Dendritic cell treated with granulocyte-macrophage colony-stimulating factor and Interleukin-4, amounts not matched to agents 40 ng/mL and 50 ng/mL, for 4 days (primary cell): ENCODE measurements at regions not wholly inside any gene's neighbourhood (a gene's known extent, or its start where the extent isn't known, plus 50 kb on each side); places are given as distances from the start of the nearest gene placed in this dataset.

Experiments
- H3K27ac Mint-ChIP-seq: one replicate; pipeline ENCODE4 v1.8.0; 2022; ENCODE audit warnings: mild to moderate bottlenecking, mixed read lengths
- H3K27me3 Mint-ChIP-seq: one replicate; pipeline ENCODE4 v1.8.0; 2022; ENCODE audit warnings: mild to moderate bottlenecking, mixed read lengths
- H3K36me3 Mint-ChIP-seq: one replicate; pipeline ENCODE4 v1.8.0; 2022; ENCODE audit warnings: low read depth, mixed read lengths
- H3K4me1 Mint-ChIP-seq: one replicate; pipeline ENCODE4 v1.8.0; 2022; ENCODE audit warnings: low read depth, mixed read lengths
- H3K4me3 Mint-ChIP-seq: one replicate; pipeline ENCODE4 v1.8.0; 2022; ENCODE audit warnings: mild to moderate bottlenecking, moderate library complexity, mixed read lengths
- H3K9me3 Mint-ChIP-seq: one replicate; pipeline ENCODE4 v1.8.0; 2022; ENCODE audit warnings: mixed read lengths
- intact Hi-C: fragments of 100-400 bp; cut with micrococcal nuclease; formaldehyde crosslinking; loops from one replicate; pipeline ENCODE4 v1.15.0; 2022

DNA sequence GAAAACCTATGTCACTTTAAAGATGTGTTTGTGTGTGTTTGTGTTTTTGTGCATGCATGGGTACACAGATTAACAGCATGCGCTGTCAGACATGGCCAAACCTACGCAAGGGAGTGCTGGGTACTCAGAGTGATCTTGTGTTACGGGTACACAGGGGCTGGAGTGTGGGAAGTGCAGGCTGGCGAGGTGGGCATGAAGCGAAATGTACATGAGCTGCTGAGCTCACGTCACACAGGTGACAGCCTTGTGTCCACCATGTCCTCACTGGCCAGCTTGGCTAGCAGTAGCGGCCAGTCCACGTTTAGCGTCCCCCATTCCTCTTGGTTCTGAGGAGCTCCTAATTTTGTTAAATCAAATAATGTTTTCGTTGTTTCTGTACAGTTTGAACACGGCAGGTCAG is 979.7 kb upstream of the TMEM132C start:
- Mint-ChIP-seq H3K4me3 (no peak overlapping the region), H3K27ac (no peak overlapping the region), H3K9me3 (no peaks in the 10 kb centered on the region), H3K4me1 (peaks cover 10% of the 10 kb centered on the region), H3K36me3 (no peaks in the 10 kb centered on the region), H3K27me3 (no peaks in the 10 kb centered on the region)
- intact Hi-C loops: no loop called here

DNA sequence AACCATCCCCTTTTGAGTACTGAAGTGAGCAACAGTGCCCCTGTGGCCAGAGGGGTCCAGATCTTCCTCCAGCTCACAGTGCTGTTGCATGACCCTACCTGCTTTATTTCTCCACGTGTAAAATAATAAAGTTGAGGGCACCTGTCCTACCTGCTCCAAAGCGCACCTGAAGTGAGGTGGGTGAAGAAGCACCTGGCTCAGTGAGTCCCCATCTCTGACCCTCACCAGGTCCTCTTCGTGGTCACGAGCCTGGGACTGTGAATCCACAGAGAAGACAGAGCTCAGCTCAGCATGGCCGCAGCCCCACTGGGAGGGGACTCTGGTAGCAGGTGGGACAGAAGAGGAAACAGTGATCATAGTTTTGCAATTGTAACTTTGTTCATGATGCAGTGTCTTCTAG is 976.7 kb upstream of the TMEM132C start:
- Mint-ChIP-seq H3K4me1 (no peaks in the 10 kb centered on the region), H3K9me3 (no peaks in the 10 kb centered on the region), H3K27ac (no peak overlapping the region), H3K4me3 (no peak overlapping the region), H3K27me3 (no peaks in the 10 kb centered on the region), H3K36me3 (no peaks in the 10 kb centered on the region)
- intact Hi-C loops: no loop called here

DNA sequence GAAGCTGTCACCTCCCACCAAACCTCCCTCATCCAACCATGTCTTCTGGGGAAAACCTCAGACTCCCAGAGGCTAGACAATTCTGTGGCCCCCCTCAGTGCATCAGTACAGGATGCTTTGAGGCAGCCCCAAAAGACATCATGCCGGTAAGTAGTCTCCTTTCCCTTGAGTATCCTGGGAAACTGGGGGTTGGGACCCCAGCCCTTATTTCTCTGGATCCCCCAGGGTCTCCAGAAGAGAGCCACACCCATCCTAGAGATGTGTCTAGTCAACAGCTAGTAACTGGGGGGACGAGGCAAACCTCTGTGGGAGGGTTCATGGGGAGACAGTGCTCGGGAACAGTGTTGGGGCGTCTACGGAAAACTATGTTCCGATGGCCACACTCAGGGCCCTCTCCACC is 974.2 kb upstream of the TMEM132C start:
- H3K4me1 Mint-ChIP-seq: no peaks in the 10 kb centered on the region
- no peaks in the 10 kb centered on the region for H3K27me3 Mint-ChIP-seq
- no peak overlapping the region for H3K4me3 Mint-ChIP-seq
- H3K27ac Mint-ChIP-seq: no peak overlapping the region
- H3K36me3 Mint-ChIP-seq: no peaks in the 10 kb centered on the region
- intact Hi-C loops: loop anchor here (1.0 kb wide), 1 partner anchor 184 kb away; no protein-coding TSS in a partner anchor
- no peaks in the 10 kb centered on the region for H3K9me3 Mint-ChIP-seq

DNA sequence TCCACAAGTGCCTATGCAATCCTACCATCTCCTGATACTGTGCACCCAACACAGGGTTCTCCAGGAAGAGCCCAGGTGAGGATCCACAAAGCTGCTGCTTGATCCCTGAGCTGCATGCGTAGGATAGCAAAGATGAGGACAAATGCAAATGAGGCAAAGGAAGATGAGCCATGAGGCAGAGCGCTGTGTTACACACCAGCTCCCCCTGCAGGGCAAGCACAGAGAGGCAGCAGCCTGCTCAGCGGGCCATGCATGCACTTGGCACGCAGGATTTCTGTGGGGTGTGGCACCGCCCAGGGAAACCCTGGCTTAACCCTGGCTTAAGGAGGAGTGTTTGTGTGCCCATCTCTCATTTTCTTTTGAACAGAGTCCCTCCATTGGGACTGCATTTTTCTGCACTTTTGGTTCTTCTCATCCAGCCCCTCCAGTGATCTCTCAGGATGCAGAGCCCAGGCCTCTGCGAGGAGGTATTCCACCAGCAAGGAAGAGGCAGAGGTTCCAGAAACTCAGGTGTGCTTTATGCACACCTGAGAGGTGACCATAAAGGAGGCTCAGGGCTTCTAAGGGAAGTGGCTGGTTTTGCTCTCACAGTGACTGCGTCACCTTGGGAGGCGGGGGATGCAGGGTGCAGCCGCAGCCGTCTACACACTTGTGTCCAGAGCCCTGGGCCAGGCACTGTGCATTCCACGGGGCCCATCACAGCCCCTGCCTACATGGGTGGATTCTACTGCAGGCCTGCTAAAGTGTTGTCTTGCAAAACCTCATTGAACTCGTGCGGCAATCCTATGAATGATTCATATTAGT is 973.3 kb upstream of the TMEM132C start:
- no peaks in the 10 kb centered on the region for H3K9me3 Mint-ChIP-seq
- no peaks in the 10 kb centered on the region for H3K27me3 Mint-ChIP-seq
- H3K4me3 Mint-ChIP-seq: no peak overlapping the region
- H3K27ac Mint-ChIP-seq: no peak overlapping the region
- H3K36me3 Mint-ChIP-seq: no peaks in the 10 kb centered on the region
- intact Hi-C loops: loop anchor here (1.0 kb wide), 1 partner anchor 185 kb away; no protein-coding TSS in a partner anchor
- no peaks in the 10 kb centered on the region for H3K4me1 Mint-ChIP-seq

DNA sequence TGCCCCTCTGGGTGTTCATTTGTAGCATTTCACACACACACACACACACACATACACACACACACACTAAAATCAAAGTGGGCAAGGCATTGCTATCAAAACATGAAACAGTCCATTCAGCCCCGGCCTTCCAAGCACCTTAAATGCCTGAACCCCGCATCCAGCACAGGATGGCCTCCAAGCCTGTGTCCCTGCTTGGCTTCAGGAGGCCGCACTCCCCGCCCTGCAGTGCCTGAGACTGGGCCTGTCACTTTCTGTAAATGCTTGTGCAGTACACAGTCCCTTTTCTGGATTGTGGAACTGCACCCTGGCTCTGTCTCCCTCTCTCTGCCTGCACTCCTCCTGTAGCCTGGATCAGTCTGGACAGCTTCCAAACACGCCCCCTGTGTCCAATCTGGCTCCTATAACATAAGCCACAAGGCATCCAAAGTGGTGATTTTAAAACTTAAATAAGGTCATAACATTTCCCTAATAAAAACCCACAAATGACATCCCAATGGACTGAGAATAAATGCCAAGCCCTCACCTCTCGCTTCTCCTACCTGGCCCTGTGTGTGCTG is 972.2 kb upstream of the TMEM132C start:
- Mint-ChIP-seq H3K9me3 (no peaks in the 10 kb centered on the region), H3K4me1 (no peaks in the 10 kb centered on the region), H3K27ac (no peak overlapping the region), H3K4me3 (no peak overlapping the region), H3K36me3 (no peaks in the 10 kb centered on the region), H3K27me3 (no peaks in the 10 kb centered on the region)
- intact Hi-C loops: no loop called here

DNA sequence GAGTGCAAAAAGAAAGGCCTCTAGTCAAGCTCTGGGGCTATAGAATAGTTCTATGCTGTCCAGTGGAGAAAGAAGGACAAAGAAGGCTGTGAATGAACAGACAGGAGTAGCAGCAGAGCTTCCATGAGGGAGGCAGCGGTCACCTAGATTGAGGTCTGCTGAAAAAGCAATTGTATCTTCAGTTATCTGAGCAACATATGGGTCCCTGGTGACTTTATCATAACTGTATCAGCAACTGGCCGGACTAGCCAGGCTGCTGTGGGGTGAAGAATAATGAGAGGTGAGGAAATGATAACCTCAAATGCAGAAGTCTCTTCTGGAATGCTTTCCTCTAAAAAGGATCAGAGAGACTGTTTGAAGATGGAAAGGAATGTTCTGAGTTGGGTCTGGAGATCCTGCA is 971.3 kb upstream of the TMEM132C start:
- Mint-ChIP-seq H3K4me1 (no peaks in the 10 kb centered on the region), H3K27ac (no peak overlapping the region)
- intact Hi-C loops: no loop called here

DNA sequence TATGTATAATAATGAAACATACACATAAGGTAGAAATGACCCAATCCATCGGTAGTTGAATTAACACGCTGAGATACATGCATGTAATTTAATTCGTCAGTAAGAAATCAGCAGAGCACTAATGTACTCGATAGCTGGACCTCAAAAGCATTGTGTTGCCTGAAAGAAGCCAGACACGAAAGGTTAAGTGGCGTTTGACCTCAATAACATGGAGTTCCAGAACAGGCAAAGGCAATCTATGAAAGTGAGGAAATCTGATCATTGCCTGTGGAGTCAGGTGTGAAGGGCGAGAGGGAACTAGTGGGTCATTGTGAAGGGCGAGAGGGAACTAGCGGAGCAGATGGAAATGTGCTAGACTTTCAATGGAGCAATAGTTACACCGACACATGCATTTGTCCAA is 970.4 kb upstream of the TMEM132C start:
- Mint-ChIP-seq H3K36me3 (no peaks in the 10 kb centered on the region), H3K4me3 (no peak overlapping the region), H3K4me1 (no peaks in the 10 kb centered on the region), H3K27ac (no peak overlapping the region), H3K27me3 (no peaks in the 10 kb centered on the region), H3K9me3 (no peaks in the 10 kb centered on the region)
- intact Hi-C loops: no loop called here

More for the DNA sequence above, 971.3 kb upstream of the TMEM132C start:
- no peaks in the 10 kb centered on the region for H3K27me3 Mint-ChIP-seq
- H3K36me3 Mint-ChIP-seq: no peaks in the 10 kb centered on the region
- H3K9me3 Mint-ChIP-seq: no peaks in the 10 kb centered on the region
- H3K4me3 Mint-ChIP-seq: no peak overlapping the region

DNA sequence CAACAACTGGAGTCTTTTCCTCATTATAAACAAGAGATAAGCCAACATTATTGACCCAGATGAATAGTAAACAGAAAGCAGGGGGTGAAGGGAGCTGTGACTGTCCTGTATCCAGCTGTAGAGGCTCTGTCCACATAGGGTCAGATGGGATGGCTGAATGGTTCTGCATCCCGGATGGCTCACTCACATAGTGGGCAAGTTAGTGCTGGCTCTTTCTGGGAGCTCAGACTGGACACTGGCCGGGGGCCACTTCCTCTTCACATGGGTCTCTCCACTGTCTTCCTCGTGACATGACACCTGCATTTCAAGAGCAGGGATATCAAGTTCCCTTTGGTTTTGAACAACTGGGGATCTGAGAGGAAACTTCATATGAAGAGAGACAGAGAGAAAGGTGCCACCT is 969.6 kb upstream of the TMEM132C start:
- Mint-ChIP-seq H3K27ac (no peak overlapping the region), H3K27me3 (no peaks in the 10 kb centered on the region), H3K36me3 (no peaks in the 10 kb centered on the region), H3K4me3 (no peak overlapping the region), H3K4me1 (no peaks in the 10 kb centered on the region), H3K9me3 (no peaks in the 10 kb centered on the region)
- intact Hi-C loops: no loop called here

DNA sequence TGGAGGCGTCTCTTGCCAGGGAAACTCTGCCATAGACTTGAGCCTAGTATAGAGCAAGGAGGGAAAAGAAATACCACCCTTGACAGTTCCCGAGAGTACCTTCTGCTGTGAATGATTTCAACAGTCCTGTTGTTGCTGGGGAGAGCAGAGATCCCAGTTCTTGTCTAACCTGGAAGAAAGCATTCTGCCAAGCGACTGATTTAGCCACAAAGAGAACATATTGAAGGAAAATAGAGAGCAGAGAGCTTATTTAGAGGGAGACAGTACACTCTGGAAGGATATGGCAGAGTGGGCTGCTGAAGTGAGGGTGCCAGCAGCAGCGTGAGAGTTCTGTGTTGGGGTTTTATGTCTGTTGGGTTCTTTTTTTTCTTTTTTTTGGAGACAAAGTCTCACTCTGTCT is 966.9 kb upstream of the TMEM132C start:
- H3K4me3 Mint-ChIP-seq: no peak overlapping the region
- H3K27ac Mint-ChIP-seq: no peak overlapping the region
- no peaks in the 10 kb centered on the region for H3K27me3 Mint-ChIP-seq
- intact Hi-C loops: no loop called here
- no peaks in the 10 kb centered on the region for H3K4me1 Mint-ChIP-seq
- no peaks in the 10 kb centered on the region for H3K36me3 Mint-ChIP-seq
- no peaks in the 10 kb centered on the region for H3K9me3 Mint-ChIP-seq

DNA sequence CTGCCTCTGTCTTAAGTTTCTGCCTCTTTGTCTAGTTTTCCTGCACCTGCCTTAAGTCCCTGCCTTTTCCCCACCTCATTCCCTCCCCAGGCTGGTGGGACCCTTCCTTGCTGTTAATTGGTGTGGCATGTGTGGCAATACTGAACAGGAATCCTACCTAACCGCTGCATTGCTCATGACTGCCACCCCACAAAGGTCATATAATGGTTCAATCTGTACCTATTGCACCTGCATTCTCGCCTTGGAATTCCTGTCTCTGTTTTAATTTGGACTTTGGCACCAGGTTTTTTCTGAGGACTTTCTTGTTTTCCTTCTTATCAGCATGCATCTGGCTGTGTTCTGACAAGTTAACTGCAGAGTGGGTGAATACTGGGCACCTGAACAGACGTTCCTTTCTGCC is 966.2 kb upstream of the TMEM132C start:
- Mint-ChIP-seq H3K27ac (no peak overlapping the region), H3K9me3 (no peaks in the 10 kb centered on the region), H3K4me1 (no peaks in the 10 kb centered on the region), H3K36me3 (no peaks in the 10 kb centered on the region), H3K4me3 (no peak overlapping the region), H3K27me3 (no peaks in the 10 kb centered on the region)
- intact Hi-C loops: no loop called here

DNA sequence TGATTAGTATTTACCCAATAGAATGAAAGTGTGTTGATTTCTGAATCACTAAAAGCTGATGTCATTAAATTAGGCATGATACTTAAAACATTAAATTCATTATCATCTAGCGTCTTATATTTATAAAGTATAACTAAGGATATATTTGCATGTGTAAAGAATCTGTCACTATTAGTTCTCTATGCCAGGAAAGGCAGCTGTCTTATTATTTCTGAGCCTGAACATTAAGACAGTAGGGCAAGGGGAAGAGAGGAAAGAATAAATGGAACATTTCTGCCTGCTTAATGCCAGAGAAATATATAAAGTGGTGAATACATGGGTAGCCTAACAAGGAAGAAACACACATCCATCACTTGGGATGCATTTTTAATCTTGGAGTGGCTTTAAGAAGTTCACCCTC is 965.1 kb upstream of the TMEM132C start:
- intact Hi-C loops: no loop called here
- Mint-ChIP-seq H3K36me3 (no peaks in the 10 kb centered on the region), H3K27ac (no peak overlapping the region), H3K4me1 (no peaks in the 10 kb centered on the region), H3K27me3 (no peaks in the 10 kb centered on the region), H3K9me3 (no peaks in the 10 kb centered on the region), H3K4me3 (no peak overlapping the region)

DNA sequence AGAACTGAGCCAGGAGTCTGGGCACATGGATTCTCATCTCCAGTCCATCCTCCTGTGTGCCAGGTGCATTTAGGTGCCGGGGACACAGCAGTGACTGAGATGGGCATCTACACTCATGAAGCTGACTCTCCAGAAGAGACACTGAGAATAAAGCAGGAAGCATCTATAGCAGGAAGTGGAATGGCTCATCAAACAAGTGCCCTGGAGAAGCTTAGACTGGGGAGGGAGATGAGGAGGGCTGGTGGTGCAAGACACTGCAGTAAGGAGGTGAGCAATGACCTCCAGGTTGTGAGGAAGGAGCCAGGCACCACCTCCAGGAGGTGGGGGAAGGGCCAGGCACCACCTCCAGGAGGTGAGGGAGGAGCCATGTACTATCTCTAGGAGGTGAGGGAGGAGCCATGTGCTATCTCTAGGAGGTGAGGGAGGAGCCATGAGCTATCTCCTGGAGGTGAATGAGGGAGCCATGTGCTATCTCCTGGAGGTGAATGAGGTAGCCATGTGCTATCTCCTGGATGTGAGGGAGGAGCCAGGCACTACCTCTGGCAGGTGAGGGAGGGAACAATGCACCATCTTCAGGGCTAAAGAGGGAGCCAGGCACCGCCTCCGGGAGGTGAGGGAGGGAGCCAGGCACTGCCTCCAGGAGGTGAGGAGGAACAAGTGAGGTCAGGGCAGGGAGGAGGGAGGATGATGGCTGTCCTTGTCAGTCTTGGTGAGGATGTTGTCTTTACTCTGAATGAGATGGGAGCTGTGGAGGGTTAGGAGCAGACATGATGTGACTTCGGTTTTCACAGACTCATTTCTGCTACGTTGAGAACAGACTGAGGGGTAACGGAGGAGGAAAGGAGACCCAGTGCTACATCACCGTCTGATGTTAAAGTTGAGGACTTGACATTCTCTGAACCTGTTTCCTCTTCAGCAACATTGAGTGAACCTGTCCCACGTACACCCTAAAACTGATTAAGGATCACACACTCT is 961.9 kb upstream of the TMEM132C start:
- no peak overlapping the region for H3K4me3 Mint-ChIP-seq
- no peaks in the 10 kb centered on the region for H3K9me3 Mint-ChIP-seq
- no peaks in the 10 kb centered on the region for H3K36me3 Mint-ChIP-seq
- intact Hi-C loops: no loop called here
- no peaks in the 10 kb centered on the region for H3K27me3 Mint-ChIP-seq
- no peaks in the 10 kb centered on the region for H3K4me1 Mint-ChIP-seq
- no peak overlapping the region for H3K27ac Mint-ChIP-seq

DNA sequence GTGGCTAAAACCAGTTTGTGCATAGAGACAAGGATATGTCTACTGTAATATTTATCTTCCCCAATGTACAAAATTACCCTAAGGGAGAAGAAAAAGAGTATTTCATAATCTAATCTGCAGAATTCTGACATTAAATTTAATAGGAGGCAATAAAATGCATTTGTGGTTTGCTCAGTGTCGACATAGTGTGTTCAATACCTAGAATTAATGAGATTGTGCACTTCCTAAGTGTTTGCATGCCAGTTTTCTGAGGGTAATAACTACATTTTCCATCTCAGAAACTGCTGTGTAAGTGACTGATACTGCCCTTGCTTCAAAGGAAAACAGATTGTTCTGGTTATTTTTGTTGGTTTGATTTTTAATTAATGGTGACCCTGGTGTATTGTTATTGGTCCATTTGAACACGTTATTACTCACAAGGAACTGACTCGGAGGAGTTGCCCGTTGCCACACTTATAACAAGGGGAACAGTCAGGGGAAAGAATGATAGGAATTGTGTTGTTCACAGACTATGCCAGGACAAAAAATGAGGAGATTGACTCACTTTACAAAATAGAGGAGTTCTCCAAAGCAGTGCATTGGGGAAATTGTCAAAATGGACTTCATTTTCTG is 960.3 kb upstream of the TMEM132C start:
- no peaks in the 10 kb centered on the region for H3K36me3 Mint-ChIP-seq
- no peak overlapping the region for H3K4me3 Mint-ChIP-seq
- no peaks in the 10 kb centered on the region for H3K4me1 Mint-ChIP-seq
- no peaks in the 10 kb centered on the region for H3K9me3 Mint-ChIP-seq
- intact Hi-C loops: no loop called here
- H3K27me3 Mint-ChIP-seq: peaks cover 2% of the 10 kb centered on the region
- H3K27ac Mint-ChIP-seq: no peak overlapping the region

DNA sequence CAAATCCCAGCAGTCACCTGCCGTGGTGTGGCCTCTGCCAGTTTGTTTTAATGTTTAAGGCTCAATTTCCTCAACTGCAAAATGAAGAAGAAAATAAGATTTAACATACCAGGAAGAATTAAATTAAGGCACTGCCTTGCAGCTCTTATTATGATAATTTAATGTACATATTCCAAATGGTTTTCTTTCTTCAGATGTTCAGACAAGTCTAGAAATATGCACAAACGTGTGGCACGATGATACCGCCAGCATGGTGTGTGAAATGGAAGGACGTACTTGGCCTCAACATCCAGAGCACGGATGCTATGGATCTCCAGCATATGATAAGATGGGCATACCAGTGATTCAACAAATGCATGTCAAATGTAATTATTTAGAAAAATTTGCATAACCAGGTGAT is 959.4 kb upstream of the TMEM132C start:
- H3K4me1 Mint-ChIP-seq: no peaks in the 10 kb centered on the region

More for the DNA sequence above, 959.4 kb upstream of the TMEM132C start:
- Mint-ChIP-seq H3K36me3 (no peaks in the 10 kb centered on the region), H3K4me3 (no peak overlapping the region), H3K9me3 (no peaks in the 10 kb centered on the region), H3K27ac (no peak overlapping the region), H3K27me3 (peaks cover 2% of the 10 kb centered on the region)
- intact Hi-C loops: no loop called here
